Upper lobe of left lung (tissue), 6 donors: ENCODE measurements at regions not wholly inside any gene's neighbourhood (a gene's known extent, or its start where the extent isn't known, plus 50 kb on each side); places are given as distances from the start of the nearest gene placed in this dataset.

Experiments
- ATAC-seq, 2 donors: fragments of 200-7000 bp; cut with Tn5 transposase; one replicate each; pipeline ENCODE4 v1.9.1; 2022; ENCODE audit warnings: mild to moderate bottlenecking in 2 of 2, moderate library complexity in 2 of 2; ENCODE audit not compliant: low FRiP score in 2 of 2
- DNase-seq, 2 donors: peaks; one replicate each; pipeline ENCODE4 v3.0.0-alpha.2; 2019 to 2020
- H3K27ac ChIP-seq, 4 donors: fragments of 200-600 bp; sonication (generic); one replicate each; pipeline ENCODE4 v1.5.1; 2016 to 2019
- H3K27me3 ChIP-seq, 4 donors: fragments of 200-600 bp; sonication (generic); one replicate each; pipeline ENCODE4 v1.5.1; 2017 to 2019
- H3K36me3 ChIP-seq, 4 donors: fragments of 200-600 bp; sonication (generic); one replicate each; pipeline ENCODE4 v1.5.1; 2016 to 2019
- H3K4me1 ChIP-seq, 4 donors: fragments of 200-600 bp; sonication (generic); one replicate each; pipeline ENCODE4 v1.5.1; 2018 to 2019
- H3K4me3 ChIP-seq, 4 donors: fragments of 200-600 bp; sonication (generic); one replicate each; pipeline ENCODE4 v1.5.1; 2017 to 2019; ENCODE audit warnings: mild to moderate bottlenecking in 2 of 4, moderate library complexity in 1 of 4
- H3K9me3 ChIP-seq, 4 donors: fragments of 200-600 bp; sonication (generic); one replicate each; pipeline ENCODE4 v1.5.1; 2018 to 2019
- EP300 ChIP-seq, 4 donors: sonication (generic); formaldehyde crosslinking; IDR thresholded peaks; one replicate each; pipeline ENCODE4 v1.5.1; 2017; ENCODE audit warnings: antibody characterized with exemption in 4 of 4, control low read depth in 2 of 4
- POLR2A ChIP-seq, 4 donors: fragments of 450-650 bp; IDR thresholded peaks; one replicate each; pipeline ENCODE4 v1.5.1; 2016 to 2017; ENCODE audit warnings: antibody characterized with exemption in 4 of 4, mild to moderate bottlenecking in 2 of 4
- POLR2AphosphoS5 ChIP-seq, 2 donors: sonication (generic); formaldehyde crosslinking; IDR thresholded peaks; one replicate each; pipeline ENCODE4 v1.5.1; 2017; ENCODE audit warnings: antibody characterized with exemption in 2 of 2
- WGBS, 2 donors: methylation state at CpG; one replicate each; pipeline ENCODE4 v1.1.5; 2017 to 2018; 5-methylcytosine and 5-hydroxymethylcytosine counted together
- TF ChIP-seq, protein P1 (sequence below), 6 experiments: fragments of 450-650 bp in 4 of 6; fragments of 200-600 bp in 2 of 6; sonication (generic) in 2 of 6; IDR thresholded peaks; one replicate each; pipeline ENCODE4 v1.5.1; 2016 to 2019; ENCODE audit warnings: antibody characterized with exemption in 6 of 6
- donor health status: DM: no; HTN: no; CAD: no; lungs with moderate emphysema.
- donor health status: DM: no; HTN: yes; CAD: no; lungs with severe emphysema.

DNA sequence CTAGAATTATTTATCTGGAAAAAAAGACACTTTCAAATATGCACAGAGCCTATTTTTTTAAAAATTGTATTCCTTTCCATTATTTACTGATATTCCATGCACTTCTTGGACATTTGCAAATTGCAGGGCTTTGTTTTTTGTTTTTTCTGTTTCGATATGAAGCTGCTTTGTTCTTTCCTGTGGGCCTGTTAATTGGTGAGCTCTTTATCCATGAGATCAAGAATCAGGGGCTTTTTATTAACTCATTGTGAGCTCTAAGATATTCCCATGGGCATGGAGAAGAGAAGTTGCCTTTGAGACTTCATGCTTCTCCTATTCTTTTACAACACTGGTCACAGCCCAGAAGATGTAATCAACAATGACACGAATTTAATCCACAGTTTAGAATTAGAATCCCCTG lies 145.1 kb downstream of the SAMD5 start:
- Histone ChIP-seq H3K9me3 (no peaks in the 10 kb centered on the region), H3K4me1 (peaks cover 0 to 3% (median 0%) of the 10 kb centered on the region in 4 donors), H3K27ac (no peak overlapping the region), H3K36me3 (no peaks in the 10 kb centered on the region), H3K4me3 (no peak overlapping the region), H3K27me3 (no peaks in the 10 kb centered on the region)
- ATAC-seq: no peak
- 72 to 79% methylated on average over 2 of the region's 2 CpGs for WGBS, 2 donors
- TF ChIP-seq EP300 (IDR thresholded peaks at IDR 0.05) (no peak), POLR2A (IDR thresholded peaks at IDR 0.05) (no peak), POLR2AphosphoS5 (IDR thresholded peaks at IDR 0.05) (no peak)
- TF ChIP-seq, protein P1, sequence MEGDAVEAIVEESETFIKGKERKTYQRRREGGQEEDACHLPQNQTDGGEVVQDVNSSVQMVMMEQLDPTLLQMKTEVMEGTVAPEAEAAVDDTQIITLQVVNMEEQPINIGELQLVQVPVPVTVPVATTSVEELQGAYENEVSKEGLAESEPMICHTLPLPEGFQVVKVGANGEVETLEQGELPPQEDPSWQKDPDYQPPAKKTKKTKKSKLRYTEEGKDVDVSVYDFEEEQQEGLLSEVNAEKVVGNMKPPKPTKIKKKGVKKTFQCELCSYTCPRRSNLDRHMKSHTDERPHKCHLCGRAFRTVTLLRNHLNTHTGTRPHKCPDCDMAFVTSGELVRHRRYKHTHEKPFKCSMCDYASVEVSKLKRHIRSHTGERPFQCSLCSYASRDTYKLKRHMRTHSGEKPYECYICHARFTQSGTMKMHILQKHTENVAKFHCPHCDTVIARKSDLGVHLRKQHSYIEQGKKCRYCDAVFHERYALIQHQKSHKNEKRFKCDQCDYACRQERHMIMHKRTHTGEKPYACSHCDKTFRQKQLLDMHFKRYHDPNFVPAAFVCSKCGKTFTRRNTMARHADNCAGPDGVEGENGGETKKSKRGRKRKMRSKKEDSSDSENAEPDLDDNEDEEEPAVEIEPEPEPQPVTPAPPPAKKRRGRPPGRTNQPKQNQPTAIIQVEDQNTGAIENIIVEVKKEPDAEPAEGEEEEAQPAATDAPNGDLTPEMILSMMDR (IDR thresholded peaks at IDR 0.05): no peak
- DNase-seq: no peak

DNA sequence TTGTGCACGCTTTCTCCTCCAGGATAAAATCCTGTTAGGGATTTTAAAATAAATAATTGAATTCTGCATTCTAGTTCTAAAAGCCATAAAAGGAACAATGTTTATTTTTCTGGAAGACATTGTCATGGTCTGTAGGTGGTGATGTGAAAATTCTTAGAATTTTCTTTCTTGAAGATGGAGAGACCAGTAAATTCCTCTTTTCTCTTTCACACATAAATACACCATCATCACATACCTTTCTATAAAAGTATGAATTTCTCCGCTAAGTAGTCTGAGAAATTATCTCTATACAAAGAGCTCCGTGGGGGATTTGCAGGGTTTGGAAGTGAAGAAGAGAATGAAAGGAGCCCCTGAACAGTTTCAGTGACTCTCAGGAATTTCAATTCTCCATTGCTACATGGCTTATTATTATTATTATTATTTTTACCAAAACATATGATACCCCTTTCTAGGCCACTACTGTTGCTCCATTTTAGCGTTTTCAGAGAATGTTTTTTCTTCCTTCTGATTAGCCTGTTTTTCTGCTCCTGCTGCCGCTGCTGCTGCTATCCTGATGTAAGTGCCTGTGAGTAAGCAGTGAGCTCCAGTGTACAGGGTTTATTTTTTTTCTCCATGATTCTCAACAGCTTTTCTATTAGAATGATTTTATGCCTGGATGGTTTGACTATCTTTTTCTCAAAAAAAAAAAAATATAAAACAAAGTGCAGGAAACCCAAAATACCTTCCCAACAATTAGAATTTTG lies 145.8 kb downstream of the SAMD5 start:
- ATAC-seq (no peak), DNase-seq (no peak)
- H3K4me1 ChIP-seq: peaks cover 0 to 3% (median 0%) of the 10 kb centered on the region in 4 donors
- H3K4me3 ChIP-seq: no peak overlapping the region
- no peaks in the 10 kb centered on the region for H3K9me3 ChIP-seq
- TF ChIP-seq, protein P1 (IDR thresholded peaks at IDR 0.05): no peak
- TF ChIP-seq POLR2AphosphoS5 (IDR thresholded peaks at IDR 0.05) (no peak), EP300 (IDR thresholded peaks at IDR 0.05) (no peak), POLR2A (IDR thresholded peaks at IDR 0.05) (no peak)
- no peak overlapping the region for H3K27ac ChIP-seq
- WGBS, 2 donors: 80 to 85% methylated on average over 5 of the region's 5 CpGs
- H3K27me3 ChIP-seq: no peaks in the 10 kb centered on the region
- no peaks in the 10 kb centered on the region for H3K36me3 ChIP-seq

DNA sequence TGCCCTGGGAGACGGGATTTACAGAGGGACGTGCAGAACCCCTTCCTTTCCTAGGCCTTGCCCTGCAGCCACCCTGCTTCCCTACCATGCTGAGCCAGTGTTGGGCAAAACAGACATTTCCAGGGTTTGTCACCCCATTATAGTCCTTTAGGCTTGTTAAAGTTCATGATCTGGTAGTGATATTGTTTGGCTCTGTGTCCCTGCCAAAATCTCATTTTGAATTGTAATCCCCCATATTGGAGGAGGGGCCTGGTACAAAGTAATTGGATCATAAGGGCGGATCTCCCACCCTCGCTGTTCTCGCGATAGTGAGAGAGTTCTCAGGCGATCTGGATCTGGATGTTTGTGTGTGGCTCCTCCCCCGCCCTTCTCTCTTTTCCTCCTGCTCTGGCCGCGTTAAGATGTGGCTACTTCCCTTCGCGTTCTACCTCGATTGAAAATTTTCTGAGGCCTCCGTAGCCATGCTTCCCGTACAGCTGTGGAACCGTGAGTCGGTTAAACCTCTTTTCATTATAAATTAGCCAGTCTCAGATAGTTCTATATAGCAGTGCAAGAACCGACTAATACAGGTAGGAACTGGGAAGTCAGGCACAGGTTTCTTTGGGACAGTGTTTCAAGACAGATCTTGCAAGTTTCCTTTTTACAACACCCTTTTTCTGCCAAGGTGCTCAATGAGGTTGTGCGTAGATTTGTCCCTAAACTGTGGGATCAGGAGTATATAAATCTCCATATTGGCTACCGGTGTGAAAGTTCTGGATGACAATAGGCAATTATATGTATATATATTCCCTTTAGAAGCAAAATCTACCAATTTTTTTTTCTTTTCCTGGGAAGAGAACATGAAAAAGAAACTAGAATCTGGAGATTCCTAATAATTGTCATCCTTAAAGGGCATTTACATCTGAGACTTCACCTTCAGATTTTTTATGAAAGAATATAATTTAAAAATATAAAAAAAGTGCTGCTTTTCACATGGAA lies 152.1 kb downstream of the SAMD5 start:
- Histone ChIP-seq H3K27me3 (no peaks in the 10 kb centered on the region), H3K4me3 (no peak overlapping the region), H3K27ac (no peak overlapping the region), H3K4me1 (no peaks in the 10 kb centered on the region), H3K36me3 (no peaks in the 10 kb centered on the region), H3K9me3 (no peaks in the 10 kb centered on the region)
- 93 to 97% methylated on average over 20 of the region's 20 CpGs for WGBS, 2 donors
- TF ChIP-seq POLR2A (IDR thresholded peaks at IDR 0.05) (no peak), EP300 (IDR thresholded peaks at IDR 0.05) (no peak), POLR2AphosphoS5 (IDR thresholded peaks at IDR 0.05) (no peak)
- DNase-seq (no peak), ATAC-seq (no peak)

DNA sequence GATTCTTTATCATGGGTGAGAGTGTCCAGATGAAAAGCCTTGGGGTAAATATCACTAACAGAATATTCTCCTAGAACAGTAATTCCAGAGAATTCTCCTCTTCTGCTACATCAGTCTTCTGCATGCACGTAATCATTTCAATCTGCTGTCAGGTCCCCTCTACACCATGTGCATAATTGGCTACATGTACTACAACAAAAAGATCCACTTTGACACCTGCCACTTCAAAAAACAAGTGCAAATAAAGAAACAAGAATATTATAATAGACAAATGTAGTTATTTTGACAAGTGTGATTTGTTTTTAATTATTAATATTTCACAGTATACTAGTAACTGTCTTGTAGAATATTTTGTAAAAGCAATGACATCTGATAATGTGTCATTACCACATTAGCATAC lies 154.2 kb downstream of the SAMD5 start:
- no peak for DNase-seq
- Histone ChIP-seq H3K9me3 (no peaks in the 10 kb centered on the region), H3K36me3 (no peaks in the 10 kb centered on the region), H3K4me1 (no peaks in the 10 kb centered on the region), H3K27me3 (no peaks in the 10 kb centered on the region), H3K4me3 (no peak overlapping the region), H3K27ac (no peak overlapping the region)
- no peak for ATAC-seq
- TF ChIP-seq, protein P1 (IDR thresholded peaks at IDR 0.05): no peak
- TF ChIP-seq POLR2AphosphoS5 (IDR thresholded peaks at IDR 0.05): no peak
- WGBS, 2 donors: 100% methylated on average over 1 of the region's 1 CpG

DNA sequence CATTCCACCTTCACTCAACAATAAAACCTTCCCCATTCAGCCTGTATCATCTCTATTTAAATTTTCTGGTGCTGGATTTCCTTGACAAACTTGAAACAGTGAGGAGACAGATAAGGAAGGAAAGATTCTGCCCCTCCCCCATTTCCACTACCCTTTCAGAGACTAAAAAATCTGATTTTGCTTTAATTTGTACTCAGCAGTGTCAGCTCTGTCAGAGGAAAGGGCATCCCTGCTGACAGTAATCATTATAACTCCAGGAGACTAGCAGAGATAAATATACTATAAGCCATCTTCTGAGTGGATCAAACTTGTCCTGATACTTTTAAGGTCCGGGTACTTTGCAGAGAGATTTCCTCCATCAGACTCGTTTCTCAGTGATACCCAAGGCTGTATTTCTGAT lies 155.6 kb downstream of the SAMD5 start:
- Histone ChIP-seq H3K4me3 (no peak overlapping the region), H3K27ac (no peak overlapping the region), H3K36me3 (no peaks in the 10 kb centered on the region), H3K9me3 (no peaks in the 10 kb centered on the region), H3K27me3 (no peaks in the 10 kb centered on the region), H3K4me1 (no peaks in the 10 kb centered on the region)
- TF ChIP-seq, protein P1 (IDR thresholded peaks at IDR 0.05): no peak
- TF ChIP-seq EP300 (IDR thresholded peaks at IDR 0.05) (no peak), POLR2AphosphoS5 (IDR thresholded peaks at IDR 0.05) (no peak), POLR2A (IDR thresholded peaks at IDR 0.05) (no peak)
- WGBS, 2 donors: 69 to 77% methylated on average over 2 of the region's 2 CpGs
- no peak for DNase-seq
- no peak for ATAC-seq
